Tibial artery (tissue), 4 donors: ENCODE measurements at regions not wholly inside any gene's neighbourhood (a gene's known extent, or its start where the extent isn't known, plus 50 kb on each side); places are given as distances from the start of the nearest gene placed in this dataset.

Source experiments
- DNase-seq, 2 donors: peaks; one replicate each; pipeline ENCODE4 v3.0.0-alpha.2; 2019
- H3K27ac ChIP-seq, 2 donors: fragments of 200-600 bp; sonication (generic) in 1 of 2; 1 replicate in 1 of 2; 2 replicates in 1 of 2; pipeline ENCODE4 v1.5.1; 2018 to 2019; ENCODE audit warnings: mild to moderate bottlenecking in 1 of 2
- H3K27me3 ChIP-seq, 2 donors: fragments of 200-600 bp; sonication (generic) in 1 of 2; one replicate each; pipeline versions ENCODE4 v1.5.1 to v1.6.0; 2016 to 2019
- H3K36me3 ChIP-seq, 3 donors: fragments of 200-600 bp; sonication (generic) in 2 of 3; one replicate each; pipeline ENCODE4 v1.5.1; 2016 to 2019; ENCODE audit warnings: mild to moderate bottlenecking in 2 of 3
- H3K4me1 ChIP-seq, 4 donors: fragments of 200-600 bp; sonication (generic) in 2 of 4; 1 replicate in 3 of 4; 2 replicates in 1 of 4; pipeline ENCODE4 v1.5.1; 2016 to 2019
- H3K4me3 ChIP-seq, 2 donors: fragments of 200-600 bp; sonication (generic) in 1 of 2; 1 replicate in 1 of 2; 2 replicates in 1 of 2; pipeline ENCODE4 v1.5.1; 2018 to 2019; ENCODE audit warnings: mild to moderate bottlenecking in 2 of 2
- H3K9me3 ChIP-seq, 3 donors: fragments of 200-600 bp; sonication (generic) in 1 of 3; one replicate each; pipeline ENCODE4 v1.5.1; 2016 to 2019
- intact Hi-C: fragments of 100-400 bp; cut with DNase I; formaldehyde crosslinking; loops from one replicate; pipeline ENCODE4 v1.15.0; 2023; ENCODE audit warnings: low total_unique reads
- TF ChIP-seq, protein P1 (sequence below), 2 experiments: fragments of 200-600 bp in 1 of 2; fragments of 450-650 bp in 1 of 2; IDR thresholded peaks; one replicate each; pipeline ENCODE4 v1.5.1; 2017 to 2019; ENCODE audit warnings: antibody characterized with exemption in 2 of 2, mild to moderate bottlenecking in 1 of 2, moderate library complexity in 1 of 2

DNA sequence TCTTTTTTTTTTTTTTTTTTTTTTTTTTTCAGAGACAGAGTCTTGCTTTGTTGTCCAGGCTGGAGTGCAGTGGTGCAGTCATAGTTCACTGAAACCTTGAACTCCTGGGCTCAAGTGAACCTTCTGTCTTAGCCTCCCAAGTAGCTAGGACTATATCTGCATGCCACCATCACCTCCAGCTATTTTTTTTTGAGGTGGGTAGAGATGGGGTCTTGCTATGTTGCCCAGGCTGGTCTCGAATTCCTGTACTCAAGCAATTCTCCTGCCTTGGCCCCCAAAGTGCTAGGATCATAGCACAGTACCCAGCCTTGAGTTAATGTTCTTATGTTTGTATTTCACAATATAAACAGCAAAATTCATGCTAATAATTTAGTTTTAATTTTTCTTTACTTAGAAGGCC lies 62.9 kb upstream of the IGFBP2 start:
- no peak overlapping the region for H3K4me3 ChIP-seq
- H3K4me1 ChIP-seq = peaks cover 0 to 69% (median 36%) of the 10 kb centered on the region in 4 donors
- H3K27me3 ChIP-seq = no peaks in the 10 kb centered on the region
- H3K36me3 ChIP-seq = no peaks in the 10 kb centered on the region
- intact Hi-C loops = no loop called here
- TF ChIP-seq, protein P1, sequence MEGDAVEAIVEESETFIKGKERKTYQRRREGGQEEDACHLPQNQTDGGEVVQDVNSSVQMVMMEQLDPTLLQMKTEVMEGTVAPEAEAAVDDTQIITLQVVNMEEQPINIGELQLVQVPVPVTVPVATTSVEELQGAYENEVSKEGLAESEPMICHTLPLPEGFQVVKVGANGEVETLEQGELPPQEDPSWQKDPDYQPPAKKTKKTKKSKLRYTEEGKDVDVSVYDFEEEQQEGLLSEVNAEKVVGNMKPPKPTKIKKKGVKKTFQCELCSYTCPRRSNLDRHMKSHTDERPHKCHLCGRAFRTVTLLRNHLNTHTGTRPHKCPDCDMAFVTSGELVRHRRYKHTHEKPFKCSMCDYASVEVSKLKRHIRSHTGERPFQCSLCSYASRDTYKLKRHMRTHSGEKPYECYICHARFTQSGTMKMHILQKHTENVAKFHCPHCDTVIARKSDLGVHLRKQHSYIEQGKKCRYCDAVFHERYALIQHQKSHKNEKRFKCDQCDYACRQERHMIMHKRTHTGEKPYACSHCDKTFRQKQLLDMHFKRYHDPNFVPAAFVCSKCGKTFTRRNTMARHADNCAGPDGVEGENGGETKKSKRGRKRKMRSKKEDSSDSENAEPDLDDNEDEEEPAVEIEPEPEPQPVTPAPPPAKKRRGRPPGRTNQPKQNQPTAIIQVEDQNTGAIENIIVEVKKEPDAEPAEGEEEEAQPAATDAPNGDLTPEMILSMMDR (IDR thresholded peaks at IDR 0.05) = no peak
- no peak for DNase-seq
- H3K27ac ChIP-seq = no peak overlapping the region
- H3K9me3 ChIP-seq = no peaks in the 10 kb centered on the region

DNA sequence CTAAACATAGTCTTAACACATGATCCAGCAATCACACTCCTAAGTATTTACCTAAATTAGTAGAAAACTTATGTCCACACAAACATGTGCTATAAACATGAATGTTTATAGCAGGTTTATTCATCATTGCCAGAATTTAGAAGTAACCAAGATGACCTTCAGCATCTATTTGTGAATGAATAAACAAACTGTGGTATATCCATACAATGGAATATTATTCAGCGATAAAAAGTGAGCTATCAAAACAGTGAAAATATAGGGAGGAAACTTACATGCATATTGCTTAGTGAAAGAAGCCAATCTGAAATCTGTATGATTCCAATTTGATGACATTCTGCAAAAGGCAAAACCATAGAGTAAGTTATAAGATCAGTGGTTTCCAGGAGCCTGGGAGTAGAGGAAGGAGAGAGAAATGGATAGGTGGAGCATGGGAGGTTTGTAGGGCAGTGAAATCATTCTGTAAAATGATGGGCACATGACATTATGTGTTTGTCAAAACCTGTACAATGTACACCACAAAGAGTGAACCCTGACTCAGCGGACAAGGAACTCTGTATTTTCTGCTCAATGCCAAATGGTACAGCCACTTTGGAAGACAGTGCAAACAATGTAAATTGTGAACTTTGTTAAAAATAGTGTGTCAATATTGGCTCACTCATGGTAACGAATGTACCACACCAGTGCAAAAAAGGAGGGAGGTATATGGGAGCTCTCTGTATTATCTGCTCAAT lies 61.9 kb upstream of the IGFBP2 start:
- H3K4me1 ChIP-seq = peaks cover 0 to 59% (median 28%) of the 10 kb centered on the region in 4 donors
- H3K27ac ChIP-seq = peak overlapping the region; percentile 71 to 80
- DNase-seq = no peak
- H3K27me3 ChIP-seq = no peaks in the 10 kb centered on the region
- H3K36me3 ChIP-seq = no peaks in the 10 kb centered on the region
- intact Hi-C loops = no loop called here
- H3K4me3 ChIP-seq = no peak overlapping the region
- TF ChIP-seq, protein P1 (IDR thresholded peaks at IDR 0.05) = no peak
- H3K9me3 ChIP-seq = no peaks in the 10 kb centered on the region

DNA sequence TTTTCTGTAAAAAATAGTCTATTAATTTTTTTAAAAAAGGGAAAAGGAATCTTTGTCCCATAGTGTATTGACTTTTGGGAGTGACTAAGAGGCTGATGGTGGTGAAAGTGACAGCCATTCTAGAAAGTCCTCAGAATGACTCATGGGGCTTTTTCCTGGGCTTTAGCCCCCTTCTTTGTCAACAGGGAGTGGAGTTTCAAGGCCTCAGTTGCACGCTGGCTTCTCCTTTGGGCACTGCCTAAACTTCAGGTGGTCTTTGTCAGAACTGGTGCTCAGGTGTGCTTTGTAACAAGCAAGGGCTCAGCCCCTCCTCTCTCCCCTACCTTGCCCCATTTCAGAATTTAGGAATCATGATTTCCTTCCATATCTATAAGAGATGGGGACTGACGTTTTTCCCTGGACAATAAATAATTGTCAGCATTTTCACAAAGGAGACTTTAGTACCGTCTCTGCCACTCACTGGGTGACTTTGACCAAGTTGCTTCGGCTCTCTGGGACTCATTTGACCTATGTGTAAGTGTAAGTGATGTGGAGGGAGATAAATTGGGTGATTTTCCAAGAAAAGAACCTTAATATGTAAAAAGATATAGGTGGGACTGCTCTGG lies 61.2 kb upstream of the IGFBP2 start:
- Histone ChIP-seq H3K27ac (peak overlapping the region; percentile 71 to 80), H3K36me3 (no peaks in the 10 kb centered on the region), H3K4me1 (peaks cover 0 to 53% (median 27%) of the 10 kb centered on the region in 4 donors), H3K9me3 (no peaks in the 10 kb centered on the region), H3K4me3 (no peak overlapping the region), H3K27me3 (no peaks in the 10 kb centered on the region)
- TF ChIP-seq, protein P1 (IDR thresholded peaks at IDR 0.05) = no peak
- DNase-seq = no peak
- intact Hi-C loops = no loop called here

DNA sequence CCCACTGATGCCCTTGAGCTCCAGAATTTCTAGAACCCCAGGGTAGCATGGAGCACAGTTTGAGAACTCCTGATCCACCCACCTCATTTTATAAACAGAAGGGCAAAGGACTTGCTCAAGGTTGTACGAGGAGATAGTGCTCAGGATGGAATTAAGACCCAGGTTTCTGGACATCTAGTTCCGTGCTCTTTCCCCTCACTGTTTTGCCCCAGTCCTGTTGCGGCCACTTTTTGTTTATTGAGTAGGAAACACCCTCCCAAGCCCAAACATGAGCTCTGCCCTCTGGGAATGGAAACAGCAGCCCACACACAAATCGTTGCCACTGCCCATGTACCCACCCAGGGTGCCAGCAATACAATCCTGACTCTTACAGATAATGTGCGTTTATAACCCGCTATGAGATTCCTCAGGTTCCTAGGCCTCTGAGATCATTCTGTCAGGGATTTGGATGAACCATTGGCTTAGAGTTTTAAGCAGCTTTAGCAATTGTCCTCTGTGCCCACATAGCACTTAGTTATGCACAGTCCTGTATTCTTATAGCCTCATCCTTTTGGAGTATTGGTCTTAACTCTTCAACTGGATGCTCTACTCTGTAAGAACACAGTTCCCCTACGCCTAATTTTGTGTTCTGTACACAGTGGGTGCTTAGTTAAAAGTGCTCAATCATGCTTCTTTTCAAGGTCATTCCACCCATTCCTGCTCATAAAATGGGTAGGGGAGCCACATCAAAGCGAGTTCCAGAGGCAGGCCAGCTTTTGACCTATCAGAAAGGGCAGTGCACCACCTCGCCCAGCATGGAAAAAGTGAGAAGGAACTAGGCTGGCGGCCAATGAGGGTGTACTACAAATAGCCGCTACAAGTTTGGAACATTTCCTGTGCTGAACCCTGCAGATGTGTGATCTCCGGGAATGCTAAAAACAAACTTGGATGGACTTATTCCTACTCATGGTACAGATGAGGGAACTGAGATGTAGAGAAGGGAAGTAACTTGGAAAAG lies 60.3 kb upstream of the IGFBP2 start:
- Histone ChIP-seq H3K27me3 (no peaks in the 10 kb centered on the region), H3K36me3 (no peaks in the 10 kb centered on the region), H3K4me1 (peaks cover 0 to 46% (median 25%) of the 10 kb centered on the region in 4 donors), H3K4me3 (no peak overlapping the region), H3K27ac (peak overlapping the region; percentile 71 to 80), H3K9me3 (no peaks in the 10 kb centered on the region)
- TF ChIP-seq, protein P1 (IDR thresholded peaks at IDR 0.05) = no peak
- peak; percentile 83 to 93 for DNase-seq
- intact Hi-C loops = no loop called here

DNA sequence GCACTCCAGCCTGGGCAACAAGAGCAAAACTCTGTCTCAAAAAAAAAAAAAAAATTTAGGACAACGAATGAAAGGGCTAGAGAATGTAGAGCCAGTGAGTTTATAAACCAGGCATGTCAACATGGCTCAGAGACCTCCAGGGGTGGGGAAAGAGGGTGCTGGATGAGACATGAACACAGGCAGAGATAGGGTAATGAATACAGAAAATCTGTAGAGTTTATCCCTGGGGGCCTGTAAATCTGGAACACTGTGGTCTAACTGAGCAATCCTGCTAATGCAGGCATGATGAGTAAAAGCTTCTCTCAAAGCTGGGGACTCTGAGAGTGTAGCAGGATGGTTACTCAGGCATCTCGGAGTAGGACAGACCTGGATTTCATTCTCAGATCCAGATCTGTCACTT lies 59.2 kb upstream of the IGFBP2 start:
- H3K27ac ChIP-seq = peak overlapping the region; percentile 71 to 80
- no peak overlapping the region for H3K4me3 ChIP-seq
- TF ChIP-seq, protein P1 (IDR thresholded peaks at IDR 0.05) = no peak
- H3K36me3 ChIP-seq = no peaks in the 10 kb centered on the region
- H3K27me3 ChIP-seq = no peaks in the 10 kb centered on the region
- H3K4me1 ChIP-seq = peaks cover 0 to 39% (median 27%) of the 10 kb centered on the region in 4 donors
- H3K9me3 ChIP-seq = no peaks in the 10 kb centered on the region
- no peak for DNase-seq
- intact Hi-C loops = no loop called here
